Hematopoietic multipotent progenitor cell treated with erythropoietin and hydrocortisone succinate and interleukin-3 and kit ligand, for 4 days (in vitro differentiated cells): ENCODE measurements at regions not wholly inside any gene's neighbourhood (a gene's known extent, or its start where the extent isn't known, plus 50 kb on each side); places are given as distances from the start of the nearest gene placed in this dataset.
A peak's percentile ranks its signal among the peaks of the same experiment; 100 is the strongest.
"Not testable (repeated sequence)": the region's sequence is repeated elsewhere in the genome, so short reads cannot be mapped to it uniquely, and the experiment has no call there.

Experiments used
- DNase-seq: peaks from one replicate; pipeline ENCODE4 v3.0.0-alpha.2; 2015

GRCh38 chr1:109857702-109858101, 52.9 kb upstream of the CSF1 start:
- DNase-seq, result not testable (repeated sequence)

GRCh38 chr1:109855986-109856385, 54.7 kb upstream of the CSF1 start:
- DNase-seq, result peak; percentile 74

GRCh38 chr1:109853972-109854371, 56.7 kb upstream of the CSF1 start:
- DNase-seq, result peak; percentile 37

GRCh38 chr1:109852221-109853015, 58.2 kb upstream of the CSF1 start:
- not testable (repeated sequence) for DNase-seq

DNA sequence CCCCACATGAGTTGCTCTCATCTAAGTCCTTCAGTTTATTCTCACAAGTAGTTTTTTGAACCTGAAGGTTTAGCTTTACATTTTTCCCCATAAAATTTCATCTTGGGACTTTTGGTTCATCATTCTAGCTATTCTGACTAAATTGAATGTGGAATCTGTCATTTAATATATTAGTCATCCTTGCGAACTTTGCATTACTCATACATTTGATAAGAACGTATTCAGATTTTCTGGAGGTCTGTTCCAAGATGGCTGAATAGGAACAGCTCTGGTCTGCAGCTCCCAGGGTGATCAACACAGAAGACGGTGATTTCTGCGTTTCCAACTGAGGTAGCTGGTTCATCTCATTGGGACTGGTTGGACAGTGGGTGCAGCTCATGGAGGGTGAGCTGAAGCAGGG, 59.8 kb upstream of the CSF1 start:
- DNase-seq, result no peak

DNA sequence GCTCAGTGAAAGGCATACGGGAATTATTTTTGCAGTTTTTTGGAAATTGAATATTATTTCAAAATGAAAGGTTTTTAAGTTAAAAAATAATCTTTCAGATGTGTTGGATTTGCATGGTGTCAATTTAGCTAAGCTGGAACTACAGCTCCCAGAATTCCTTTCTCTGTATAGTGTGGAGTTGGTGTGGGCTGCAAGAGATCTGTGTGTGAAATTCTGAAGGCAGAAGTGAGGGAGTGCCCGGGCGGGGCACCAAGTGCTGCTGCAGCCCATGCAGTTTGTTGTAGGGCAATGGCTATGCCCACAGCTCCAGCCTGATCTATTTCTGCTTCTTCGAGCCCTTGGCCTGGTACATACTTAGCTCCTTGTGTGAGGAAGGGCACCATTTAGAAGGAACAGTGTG, 60.5 kb upstream of the CSF1 start:
- DNase-seq, result peak; percentile 80

- no peak for DNase-seq
Measured at GRCh38 chr1:109849655-109850054, 61.0 kb upstream of the CSF1 start.

DNA sequence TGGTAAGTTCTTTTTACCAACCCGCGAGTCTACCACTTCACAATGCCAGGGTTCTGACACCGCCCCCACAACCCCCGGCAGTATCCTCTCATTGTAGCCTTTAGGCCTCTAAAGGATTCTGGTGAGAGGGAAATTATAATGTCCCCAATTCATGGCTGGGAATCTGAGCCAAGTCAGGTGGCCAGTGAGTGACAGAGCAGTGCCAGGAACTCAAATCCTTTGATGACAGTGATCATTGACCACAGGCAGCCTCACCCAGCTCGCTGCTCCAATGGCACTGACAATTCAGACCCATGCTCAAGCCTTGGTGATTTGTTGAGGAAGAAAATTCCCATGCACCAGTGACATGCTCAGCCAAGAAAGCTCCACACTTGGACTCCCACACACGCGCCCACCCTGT, 63.4 kb upstream of the CSF1 start:
- DNase-seq, result no peak

GRCh38 chr1:109846846-109847245, 63.8 kb upstream of the CSF1 start:
- DNase-seq, result no peak

DNA sequence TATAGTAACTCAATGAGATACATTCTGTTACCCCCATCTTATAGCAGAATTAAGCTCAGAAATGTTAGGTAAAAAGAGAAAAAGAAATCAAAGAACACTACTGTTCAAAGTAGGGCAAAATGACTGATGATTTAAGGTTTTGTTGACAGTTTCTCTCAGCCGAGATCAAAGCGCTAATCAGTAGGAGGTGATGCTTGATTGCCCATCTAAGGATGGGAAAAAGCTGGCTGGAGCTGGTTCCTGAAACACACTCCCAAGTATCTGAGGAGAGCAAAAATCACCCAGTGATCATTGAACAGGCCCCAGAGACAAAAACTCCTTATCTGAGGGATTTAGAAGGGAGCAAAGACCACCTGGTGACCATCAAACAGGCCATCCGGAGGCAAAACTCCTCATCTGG, 64.5 kb upstream of the CSF1 start:
- no peak for DNase-seq

DNA sequence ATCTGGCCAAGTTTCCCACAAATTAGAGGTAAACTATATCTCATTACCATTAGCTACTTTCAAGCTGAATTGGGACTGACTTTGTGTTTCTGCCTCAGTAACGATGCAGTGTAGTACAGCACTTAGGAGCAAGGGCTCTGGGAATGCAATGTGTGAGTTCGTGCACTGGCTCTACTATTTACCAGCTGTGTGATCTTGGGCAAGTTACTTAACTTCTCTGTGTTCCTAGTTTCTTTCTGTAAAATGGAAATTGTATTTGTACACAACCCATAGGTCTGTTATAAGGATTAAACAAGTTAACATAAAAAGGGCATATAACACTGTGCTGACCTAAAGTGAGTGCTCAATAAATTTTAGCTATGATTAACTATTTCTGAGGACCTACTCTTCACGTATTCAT, 65.0 kb upstream of the CSF1 start:
- DNase-seq, result no peak

DNA sequence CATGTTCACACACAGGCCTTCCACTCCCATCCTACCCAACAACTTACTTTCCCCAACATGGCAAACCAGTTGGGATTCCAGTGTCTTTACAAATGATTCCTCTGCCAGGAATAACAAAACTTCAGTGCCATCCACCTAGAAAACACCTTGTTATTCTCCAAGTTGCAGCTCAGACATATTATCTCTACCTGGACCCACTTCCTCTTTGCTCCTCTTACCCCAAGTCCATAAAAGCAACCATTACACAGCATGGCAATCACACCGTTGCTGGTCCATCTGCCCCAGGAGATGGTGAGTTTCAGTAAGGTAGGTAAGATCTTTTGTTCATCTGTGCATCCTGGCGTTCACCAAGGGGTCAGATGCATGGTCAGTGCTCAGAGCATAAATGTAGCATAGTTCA, 66.0 kb upstream of the CSF1 start:
- DNase-seq, result no peak

GRCh38 chr1:109840011-109840629, 70.5 kb upstream of the CSF1 start:
- DNase-seq, result no peak

DNA sequence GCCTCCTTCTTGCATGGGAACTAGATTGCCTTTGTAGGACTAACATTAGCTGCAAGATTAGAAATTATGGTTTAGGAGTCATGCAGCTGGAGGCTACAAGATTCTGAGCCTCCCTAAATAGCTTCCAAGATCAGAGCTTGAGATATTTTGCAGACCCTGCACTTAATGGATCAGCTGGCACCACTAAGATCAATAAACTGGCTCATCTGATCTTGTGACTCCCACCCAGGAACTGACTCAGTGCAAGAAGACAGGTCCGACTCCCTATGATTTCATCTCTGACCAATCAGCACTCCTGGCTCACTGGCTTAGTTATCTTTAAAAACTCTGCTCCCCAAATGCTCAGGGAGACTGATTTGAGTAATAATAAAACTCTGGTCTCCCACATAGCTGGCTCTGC, 71.4 kb upstream of the CSF1 start:
- not testable (repeated sequence) for DNase-seq

GRCh38 chr1:109838838-109839240, 71.8 kb upstream of the CSF1 start:
- no peak for DNase-seq

DNA sequence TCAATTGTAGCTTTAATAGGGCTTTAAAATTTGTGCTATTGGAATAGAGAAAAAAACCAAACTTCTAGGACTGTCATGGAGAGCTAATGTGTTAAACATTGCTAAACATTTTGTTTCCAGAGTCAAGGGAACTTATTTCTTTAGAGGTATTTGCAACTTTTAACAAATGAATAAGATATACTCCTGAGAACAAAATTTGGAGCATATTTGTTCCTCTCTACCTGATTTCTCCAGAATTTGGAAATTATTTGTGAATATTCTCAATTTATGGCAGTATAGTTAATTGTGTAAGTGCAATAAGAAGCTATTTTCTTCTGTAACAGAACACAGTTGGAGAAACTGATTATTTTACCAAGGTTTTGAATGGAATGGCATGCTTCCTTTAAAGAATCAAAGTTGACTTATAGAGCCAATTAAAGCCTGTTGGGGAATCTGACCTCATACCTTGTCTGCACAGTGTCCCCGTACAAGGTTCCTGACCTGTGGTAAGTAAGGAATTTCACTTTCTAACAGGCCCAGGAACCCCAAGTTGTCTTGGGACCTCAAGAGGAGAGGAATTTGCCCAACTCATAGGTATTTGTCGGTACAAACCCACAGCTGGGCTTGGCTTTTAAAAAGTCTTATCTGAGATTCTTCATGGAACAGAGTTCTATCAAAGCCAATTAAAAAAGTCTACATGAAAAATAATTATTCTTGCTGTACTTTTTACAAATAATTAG, 72.6 kb upstream of the CSF1 start:
- no peak for DNase-seq

- DNase-seq, result not testable (repeated sequence)
Measured at GRCh38 chr1:109835645-109836044, 71.9 kb upstream of the EPS8L3 start.

GRCh38 chr1:109834951-109835350, 71.2 kb upstream of the EPS8L3 start:
- DNase-seq, result no peak

- no peak for DNase-seq
Measured at GRCh38 chr1:109832945-109833344, 69.2 kb upstream of the EPS8L3 start.

DNA sequence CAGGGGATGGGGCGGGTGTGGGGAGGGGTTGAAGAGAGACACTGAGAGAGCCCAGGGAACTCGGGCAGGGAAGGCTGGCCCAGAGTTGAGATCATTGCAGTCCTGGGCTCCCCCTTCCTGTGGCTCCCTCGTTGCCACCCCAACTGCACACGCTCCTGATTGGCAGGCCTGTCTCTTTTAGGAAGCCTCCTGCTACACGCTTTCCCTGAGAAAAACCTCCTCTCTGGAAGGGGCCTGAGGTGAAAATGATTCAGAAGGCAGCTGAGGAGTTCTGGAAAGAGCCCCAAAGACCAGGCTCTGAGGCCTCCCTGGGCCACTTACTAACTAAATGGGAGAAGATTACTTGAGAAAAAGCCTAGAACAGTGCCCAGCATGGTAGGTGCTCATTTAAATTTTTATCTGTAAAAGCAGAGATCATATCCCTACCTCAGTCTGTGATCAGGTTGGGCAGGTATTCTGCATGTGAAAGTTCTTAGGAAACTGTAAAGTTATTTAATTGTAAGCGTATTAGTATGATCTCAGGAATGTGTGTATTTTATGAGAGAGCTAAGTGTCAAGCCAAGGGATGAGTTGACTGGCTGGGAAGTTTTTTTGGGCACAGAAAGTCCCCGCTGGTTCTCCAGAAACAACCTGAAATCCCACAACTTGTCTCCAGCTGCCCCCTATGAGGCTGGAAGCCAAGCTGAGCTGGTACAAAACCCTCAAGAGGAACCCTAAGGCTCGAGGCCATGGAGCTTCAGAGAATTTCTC, 65.2 kb upstream of the EPS8L3 start:
- DNase-seq, result no peak

- DNase-seq, result no peak
Measured at GRCh38 chr1:109827986-109828385, 64.3 kb upstream of the EPS8L3 start.

- DNase-seq, result no peak
Measured at GRCh38 chr1:109827466-109827865, 63.7 kb upstream of the EPS8L3 start.

DNA sequence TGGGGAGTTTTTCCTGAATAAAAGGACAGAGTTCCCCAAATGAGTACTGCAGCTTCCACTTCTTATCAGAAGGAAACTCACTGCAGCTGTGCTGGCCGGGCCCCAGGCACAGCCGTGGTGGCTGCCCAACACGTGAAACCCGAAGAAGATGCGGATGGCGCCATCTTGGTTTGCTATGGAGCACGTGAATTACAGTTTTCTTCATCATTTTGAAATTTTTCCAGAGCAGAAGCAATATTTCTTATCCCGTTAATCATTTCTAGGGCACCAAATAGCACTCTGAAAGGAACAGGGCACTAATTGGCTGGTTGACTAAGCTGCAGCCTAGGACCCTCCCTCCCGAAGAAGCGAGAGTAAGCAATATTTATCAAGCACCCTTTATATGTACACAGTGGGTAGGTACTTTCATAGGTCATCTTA, 63.2 kb upstream of the EPS8L3 start:
- peak; percentile 74 for DNase-seq
